ENCODE measurements at regions not wholly inside any gene's neighbourhood (a gene's known extent, or its start where the extent isn't known, plus 50 kb on each side); places are given as distances from the start of the nearest gene placed in this dataset.

- CTCF ChIA-PET = no interaction called here
- POLR2A ChIA-PET = no interaction called here
- Mint-ChIP-seq H3K9me3 (ENCODE audit: insufficient read depth) (no peaks in the 10 kb centered on the region), H3K4me3 (no peak overlapping the region), H3K36me3 (ENCODE audit: low read depth) (no peaks in the 10 kb centered on the region), H3K4me1 (ENCODE audit: low read depth) (no peaks in the 10 kb centered on the region), H3K27me3 (ENCODE audit: low read depth) (peaks cover 7% of the 10 kb centered on the region), H3K27ac (no peak overlapping the region)
- ATAC-seq = no peak
- no peak for DNase-seq
Measured at GRCh38 chr1:38697387-38697786, 162.2 kb downstream of the RRAGC start.

- no peak overlapping the region for H3K4me3 Mint-ChIP-seq
- DNase-seq (no peak), ATAC-seq (no peak)
- no peaks in the 10 kb centered on the region for H3K9me3 Mint-ChIP-seq (ENCODE audit: insufficient read depth)
- no peak overlapping the region for H3K27ac Mint-ChIP-seq
- peaks cover 14% of the 10 kb centered on the region for H3K27me3 Mint-ChIP-seq (ENCODE audit: low read depth)
- H3K36me3 Mint-ChIP-seq (ENCODE audit: low read depth) = no peaks in the 10 kb centered on the region
- ChIA-PET CTCF (no interaction called here), POLR2A (no interaction called here)
- H3K4me1 Mint-ChIP-seq (ENCODE audit: low read depth) = no peaks in the 10 kb centered on the region
Measured at GRCh38 chr1:38696371-38696770, 163.2 kb downstream of the RRAGC start.

- ATAC-seq (no peak), DNase-seq (no peak)
- POLR2A ChIA-PET = no interaction called here
- H3K9me3 Mint-ChIP-seq (ENCODE audit: insufficient read depth) = no peaks in the 10 kb centered on the region
- no peaks in the 10 kb centered on the region for H3K36me3 Mint-ChIP-seq (ENCODE audit: low read depth)
- no peaks in the 10 kb centered on the region for H3K4me1 Mint-ChIP-seq (ENCODE audit: low read depth)
- CTCF ChIA-PET = no interaction called here
- peaks cover 21% of the 10 kb centered on the region for H3K27me3 Mint-ChIP-seq (ENCODE audit: low read depth)
- H3K4me3 Mint-ChIP-seq = no peak overlapping the region
- no peak overlapping the region for H3K27ac Mint-ChIP-seq
Measured at GRCh38 chr1:38693759-38694158, 165.8 kb downstream of the RRAGC start.

- DNase-seq (no peak), ATAC-seq (no peak)
- Mint-ChIP-seq H3K4me3 (no peak overlapping the region), H3K36me3 (ENCODE audit: low read depth) (no peaks in the 10 kb centered on the region), H3K27me3 (ENCODE audit: low read depth) (peaks cover 21% of the 10 kb centered on the region), H3K9me3 (ENCODE audit: insufficient read depth) (no peaks in the 10 kb centered on the region), H3K4me1 (ENCODE audit: low read depth) (no peaks in the 10 kb centered on the region), H3K27ac (no peak overlapping the region)
- ChIA-PET POLR2A (no interaction called here), CTCF (no interaction called here)
Measured at GRCh38 chr1:38693031-38693430, 166.5 kb downstream of the RRAGC start.

GRCh38 chr1:38690790-38691449 is 168.7 kb downstream of the RRAGC start:
- no peak overlapping the region for H3K27ac Mint-ChIP-seq
- H3K4me3 Mint-ChIP-seq = no peak overlapping the region
- no peaks in the 10 kb centered on the region for H3K36me3 Mint-ChIP-seq (ENCODE audit: low read depth)
- ATAC-seq (no peak), DNase-seq (no peak)
- no peaks in the 10 kb centered on the region for H3K9me3 Mint-ChIP-seq (ENCODE audit: insufficient read depth)
- POLR2A ChIA-PET = no interaction called here
- CTCF ChIA-PET = no interaction called here
- peaks cover 27% of the 10 kb centered on the region for H3K27me3 Mint-ChIP-seq (ENCODE audit: low read depth)
- no peaks in the 10 kb centered on the region for H3K4me1 Mint-ChIP-seq (ENCODE audit: low read depth)

- H3K4me1 Mint-ChIP-seq (ENCODE audit: low read depth) = no peaks in the 10 kb centered on the region
- H3K9me3 Mint-ChIP-seq (ENCODE audit: insufficient read depth) = no peaks in the 10 kb centered on the region
- H3K4me3 Mint-ChIP-seq = no peak overlapping the region
- H3K36me3 Mint-ChIP-seq (ENCODE audit: low read depth) = no peaks in the 10 kb centered on the region
- peaks cover 22% of the 10 kb centered on the region for H3K27me3 Mint-ChIP-seq (ENCODE audit: low read depth)
- ChIA-PET POLR2A (no interaction called here), CTCF (no interaction called here)
- no peak overlapping the region for H3K27ac Mint-ChIP-seq
- ATAC-seq (no peak), DNase-seq (peak; percentile 4)
Measured at GRCh38 chr1:38686927-38687255, 172.7 kb downstream of the RRAGC start.

GRCh38 chr1:38686167-38686926 is 173.2 kb downstream of the RRAGC start:
- H3K4me1 Mint-ChIP-seq (ENCODE audit: low read depth) = no peaks in the 10 kb centered on the region
- peaks cover 19% of the 10 kb centered on the region for H3K27me3 Mint-ChIP-seq (ENCODE audit: low read depth)
- H3K36me3 Mint-ChIP-seq (ENCODE audit: low read depth) = no peaks in the 10 kb centered on the region
- no peak overlapping the region for H3K4me3 Mint-ChIP-seq
- H3K27ac Mint-ChIP-seq = no peak overlapping the region
- no peaks in the 10 kb centered on the region for H3K9me3 Mint-ChIP-seq (ENCODE audit: insufficient read depth)
- ChIA-PET CTCF (no interaction called here), POLR2A (no interaction called here)
- DNase-seq (no peak), ATAC-seq (no peak)

- H3K4me1 Mint-ChIP-seq (ENCODE audit: low read depth) = no peaks in the 10 kb centered on the region
- POLR2A ChIA-PET = no interaction called here
- no peaks in the 10 kb centered on the region for H3K36me3 Mint-ChIP-seq (ENCODE audit: low read depth)
- no peak overlapping the region for H3K27ac Mint-ChIP-seq
- CTCF ChIA-PET = no interaction called here
- H3K4me3 Mint-ChIP-seq = no peak overlapping the region
- ATAC-seq (no peak), DNase-seq (no peak)
- H3K9me3 Mint-ChIP-seq (ENCODE audit: insufficient read depth) = no peaks in the 10 kb centered on the region
- H3K27me3 Mint-ChIP-seq (ENCODE audit: low read depth) = peaks cover 13% of the 10 kb centered on the region
Measured at GRCh38 chr1:38685388-38685787, 174.2 kb downstream of the RRAGC start.

- no peaks in the 10 kb centered on the region for H3K9me3 Mint-ChIP-seq (ENCODE audit: insufficient read depth)
- peaks cover 6% of the 10 kb centered on the region for H3K27me3 Mint-ChIP-seq (ENCODE audit: low read depth)
- no peaks in the 10 kb centered on the region for H3K4me1 Mint-ChIP-seq (ENCODE audit: low read depth)
- H3K27ac Mint-ChIP-seq = no peak overlapping the region
- no peaks in the 10 kb centered on the region for H3K36me3 Mint-ChIP-seq (ENCODE audit: low read depth)
- DNase-seq (no peak), ATAC-seq (no peak)
- ChIA-PET CTCF (no interaction called here), POLR2A (no interaction called here)
- H3K4me3 Mint-ChIP-seq = no peak overlapping the region
Measured at GRCh38 chr1:38680801-38681510, 178.6 kb downstream of the RRAGC start.

- Mint-ChIP-seq H3K4me1 (ENCODE audit: low read depth) (no peaks in the 10 kb centered on the region), H3K27ac (no peak overlapping the region), H3K36me3 (ENCODE audit: low read depth) (no peaks in the 10 kb centered on the region), H3K27me3 (ENCODE audit: low read depth) (peaks cover 4% of the 10 kb centered on the region), H3K4me3 (no peak overlapping the region), H3K9me3 (ENCODE audit: insufficient read depth) (no peaks in the 10 kb centered on the region)
- ATAC-seq (no peak), DNase-seq (no peak)
- POLR2A ChIA-PET = no interaction called here
- CTCF ChIA-PET = no interaction called here
Measured at GRCh38 chr1:38677756-38678155, 181.8 kb downstream of the RRAGC start.

- ChIA-PET POLR2A (no interaction called here), CTCF (no interaction called here)
- H3K27ac Mint-ChIP-seq = no peak overlapping the region
- DNase-seq (no peak), ATAC-seq (no peak)
- H3K4me1 Mint-ChIP-seq (ENCODE audit: low read depth) = no peaks in the 10 kb centered on the region
- H3K9me3 Mint-ChIP-seq (ENCODE audit: insufficient read depth) = no peaks in the 10 kb centered on the region
- peaks cover 4% of the 10 kb centered on the region for H3K27me3 Mint-ChIP-seq (ENCODE audit: low read depth)
- no peaks in the 10 kb centered on the region for H3K36me3 Mint-ChIP-seq (ENCODE audit: low read depth)
- no peak overlapping the region for H3K4me3 Mint-ChIP-seq
Measured at GRCh38 chr1:38677311-38677710, 182.3 kb downstream of the RRAGC start.

- H3K36me3 Mint-ChIP-seq (ENCODE audit: low read depth) = no peaks in the 10 kb centered on the region
- ChIA-PET CTCF (no interaction called here), POLR2A (no interaction called here)
- H3K4me1 Mint-ChIP-seq (ENCODE audit: low read depth) = no peaks in the 10 kb centered on the region
- peaks cover 7% of the 10 kb centered on the region for H3K27me3 Mint-ChIP-seq (ENCODE audit: low read depth)
- ATAC-seq (no peak), DNase-seq (no peak)
- H3K9me3 Mint-ChIP-seq (ENCODE audit: insufficient read depth) = no peaks in the 10 kb centered on the region
- H3K27ac Mint-ChIP-seq = no peak overlapping the region
- no peak overlapping the region for H3K4me3 Mint-ChIP-seq
Measured at GRCh38 chr1:38672692-38673091, 186.9 kb downstream of the RRAGC start.
